Erythroblast (primary cell): ENCODE measurements at regions not wholly inside any gene's neighbourhood (a gene's known extent, or its start where the extent isn't known, plus 50 kb on each side); places are given as distances from the start of the nearest gene placed in this dataset.

Experiments
- GATA1 ChIP-seq: IDR thresholded peaks from 2 replicates; pipeline ENCODE4 v1.6.1; 2011; ENCODE audit warnings: low read depth, mild to moderate bottlenecking, control low read depth, low read length, moderate library complexity
- POLR2A ChIP-seq: IDR thresholded peaks from 2 replicates; pipeline ENCODE4 v1.6.1; 2011; ENCODE audit warnings: mild to moderate bottlenecking, low read length

- TF ChIP-seq POLR2A (no peak), GATA1 (no peak)
These were observed 363.0 kb downstream of the NUF2 start for GRCh38 chr1:163684785-163685184.
